Caco-2 (cell line): ENCODE measurements at regions not wholly inside any gene's neighbourhood (a gene's known extent, or its start where the extent isn't known, plus 50 kb on each side); places are given as distances from the start of the nearest gene placed in this dataset.

ENCODE experiments used
- BruUV-seq: library from RNA; stranded (reverse); fragments of 400-500 nt; replicated peaks from 2 replicates; lab custom pipeline; 2021; lab: Mats Ljungman, UMichigan
- CTCF ChIA-PET: fragments of 300-600 bp; sonication (Branson Sonifier 250); formaldehyde crosslinking; loops from one replicate; lab custom pipeline; 2022; ENCODE audit warnings: antibody characterized with exemption; lab: Charles Lee
- POLR2A ChIA-PET: fragments of 300-600 bp; sonication (Branson Sonifier 250); formaldehyde crosslinking; loops from one replicate; lab custom pipeline; 2022; ENCODE audit warnings: antibody characterized with exemption; lab: Charles Lee
- DNase-seq, 2 experiments: peaks; one replicate each; pipeline versions ENCODE4 v3.0.0 to v3.0.0-alpha.2; 2020 to 2022
- H3K27me3 ChIP-seq: replicated peaks from 2 replicates; pipeline ENCODE4 v1.6.0; 2011; ENCODE audit warnings: low read length; ENCODE audit not compliant: control insufficient read depth, insufficient read depth
- H3K36me3 ChIP-seq: 2 replicates; pipeline ENCODE4 v1.5.1; 2011; ENCODE audit warnings: low read length; ENCODE audit not compliant: control insufficient read depth, insufficient read depth
- H3K4me1 ChIP-seq: fragments of 250-450 bp; sonication (Bioruptor Pico); 2 replicates; pipeline ENCODE4 v1.5.1; 2020; ENCODE audit warnings: mild to moderate bottlenecking
- H3K4me3 ChIP-seq: 2 replicates; pipeline ENCODE4 v1.5.1; 2011; ENCODE audit warnings: low read depth, mild to moderate bottlenecking, control low read depth, low read length
- H3K9me3 ChIP-seq: fragments of 250-450 bp; sonication (Bioruptor Pico); 2 replicates; pipeline ENCODE4 v1.5.1; 2020; ENCODE audit warnings: mild to moderate bottlenecking, moderate library complexity
- H3K27ac Mint-ChIP-seq: one replicate; pipeline ENCODE4 v1.8.0; 2022; ENCODE audit warnings: mixed read lengths; ENCODE audit not compliant: unreplicated experiment
- H3K27me3 Mint-ChIP-seq: one replicate; pipeline ENCODE4 v1.8.0; 2022; ENCODE audit warnings: mixed read lengths; ENCODE audit not compliant: insufficient read depth, unreplicated experiment
- H3K36me3 Mint-ChIP-seq: one replicate; pipeline ENCODE4 v1.8.0; 2022; ENCODE audit warnings: mild to moderate bottlenecking, mixed read lengths; ENCODE audit not compliant: insufficient read depth, unreplicated experiment
- H3K4me1 Mint-ChIP-seq: one replicate; pipeline ENCODE4 v1.8.0; 2022; ENCODE audit warnings: low read depth, mixed read lengths; ENCODE audit not compliant: unreplicated experiment
- H3K4me3 Mint-ChIP-seq: one replicate; pipeline ENCODE4 v1.8.0; 2022; ENCODE audit warnings: mild to moderate bottlenecking, moderate library complexity, mixed read lengths; ENCODE audit not compliant: unreplicated experiment
- H3K9me3 Mint-ChIP-seq: one replicate; pipeline ENCODE4 v1.8.0; 2022; ENCODE audit warnings: mixed read lengths; ENCODE audit not compliant: unreplicated experiment
- intact Hi-C: fragments of 100-400 bp; cut with micrococcal nuclease; formaldehyde crosslinking; loops from one replicate; pipeline ENCODE4 v1.10.0; 2022; ENCODE audit not compliant: unreplicated experiment
- TF ChIP-seq, protein P1 (sequence below), 2 experiments: fragments of 200-600 bp in 1 of 2; IDR thresholded peaks; 1 replicate in 1 of 2; 2 replicates in 1 of 2; pipeline versions ENCODE4 v1.5.1 to v1.8.0; 2011 to 2022; ENCODE audit warnings: antibody characterized with exemption in 1 of 2, control low read depth in 1 of 2, inconsistent platforms in 1 of 2, low read depth in 1 of 2, low read length in 1 of 2, mild to moderate bottlenecking in 1 of 2, moderate library complexity in 1 of 2; ENCODE audit not compliant: insufficient read depth in 1 of 2, severe bottlenecking in 1 of 2, unreplicated experiment in 1 of 2

DNA sequence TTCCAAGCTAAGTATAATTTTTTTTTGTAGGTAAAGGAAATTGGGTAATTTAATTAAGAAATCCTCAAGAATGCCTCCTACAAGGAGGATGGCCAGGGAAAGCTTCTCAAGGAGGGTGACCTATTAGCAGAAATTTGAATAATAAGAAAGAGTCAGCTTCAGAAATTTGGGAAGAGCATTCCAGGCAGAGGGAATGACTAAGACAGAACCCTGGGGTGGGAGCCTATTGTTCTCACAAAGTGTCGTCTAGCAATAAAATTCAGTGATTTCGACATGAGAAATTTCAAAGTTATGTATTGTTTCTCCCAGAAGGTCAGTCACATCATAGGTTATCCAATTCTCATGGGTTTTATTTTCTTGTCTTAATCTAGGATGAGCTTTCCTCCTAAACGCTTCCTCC, 1168.4 kb downstream of the AACS start:
- Mint-ChIP-seq H3K36me3 (no peaks in the 10 kb centered on the region), H3K27ac (no peak overlapping the region), H3K9me3 (peaks cover 12% of the 10 kb centered on the region), H3K4me3 (no peak overlapping the region), H3K27me3 (no peaks in the 10 kb centered on the region), H3K4me1 (no peaks in the 10 kb centered on the region)
- Histone ChIP-seq H3K4me1 (no peaks in the 10 kb centered on the region), H3K9me3 (no peaks in the 10 kb centered on the region), H3K27me3 (no peaks in the 10 kb centered on the region), H3K4me3 (no peak overlapping the region), H3K36me3 (no peaks in the 10 kb centered on the region)
- POLR2A ChIA-PET, result no interaction called here
- TF ChIP-seq, protein P1, sequence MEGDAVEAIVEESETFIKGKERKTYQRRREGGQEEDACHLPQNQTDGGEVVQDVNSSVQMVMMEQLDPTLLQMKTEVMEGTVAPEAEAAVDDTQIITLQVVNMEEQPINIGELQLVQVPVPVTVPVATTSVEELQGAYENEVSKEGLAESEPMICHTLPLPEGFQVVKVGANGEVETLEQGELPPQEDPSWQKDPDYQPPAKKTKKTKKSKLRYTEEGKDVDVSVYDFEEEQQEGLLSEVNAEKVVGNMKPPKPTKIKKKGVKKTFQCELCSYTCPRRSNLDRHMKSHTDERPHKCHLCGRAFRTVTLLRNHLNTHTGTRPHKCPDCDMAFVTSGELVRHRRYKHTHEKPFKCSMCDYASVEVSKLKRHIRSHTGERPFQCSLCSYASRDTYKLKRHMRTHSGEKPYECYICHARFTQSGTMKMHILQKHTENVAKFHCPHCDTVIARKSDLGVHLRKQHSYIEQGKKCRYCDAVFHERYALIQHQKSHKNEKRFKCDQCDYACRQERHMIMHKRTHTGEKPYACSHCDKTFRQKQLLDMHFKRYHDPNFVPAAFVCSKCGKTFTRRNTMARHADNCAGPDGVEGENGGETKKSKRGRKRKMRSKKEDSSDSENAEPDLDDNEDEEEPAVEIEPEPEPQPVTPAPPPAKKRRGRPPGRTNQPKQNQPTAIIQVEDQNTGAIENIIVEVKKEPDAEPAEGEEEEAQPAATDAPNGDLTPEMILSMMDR (IDR thresholded peaks at IDR 0.05; ENCODE audit: insufficient read depth in 1 of 2, low read depth in 1 of 2, low read length in 1 of 2, severe bottlenecking in 1 of 2, unreplicated experiment in 1 of 2), result no peak
- intact Hi-C loops, result no loop called here
- CTCF ChIA-PET, result no interaction called here
- no TSS peak for BruUV-seq
- no peak for DNase-seq

DNA sequence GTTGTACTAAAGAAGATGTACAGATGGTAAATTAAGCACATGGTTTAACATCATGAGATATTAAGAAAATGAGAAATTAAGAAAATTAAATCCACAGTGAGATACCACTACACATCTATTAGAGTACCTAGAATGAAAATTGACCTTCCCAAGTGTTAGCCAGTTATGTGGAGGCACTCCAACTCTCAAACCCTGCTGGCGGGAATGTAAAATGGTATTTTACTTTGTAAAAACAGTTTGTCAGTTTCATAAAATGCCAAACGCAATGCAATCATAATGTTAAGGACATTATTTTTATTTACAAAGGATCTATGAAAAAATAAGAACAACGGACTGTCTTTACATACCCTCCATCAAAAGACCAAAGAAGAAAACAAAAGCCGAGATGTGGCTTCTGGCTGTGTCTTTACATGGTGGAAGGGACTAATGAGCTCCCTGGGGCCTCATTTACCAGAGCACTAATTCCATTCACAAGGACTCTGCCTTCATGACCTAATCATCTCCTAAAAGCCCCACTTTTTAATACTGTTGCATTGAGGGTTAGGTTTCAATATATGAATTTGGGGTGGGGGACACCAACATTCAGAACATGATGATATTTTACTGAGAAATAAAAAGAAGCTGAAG, 1178.7 kb downstream of the AACS start:
- intact Hi-C loops, result no loop called here
- Histone ChIP-seq H3K4me1 (no peaks in the 10 kb centered on the region), H3K4me3 (no peak overlapping the region), H3K9me3 (no peaks in the 10 kb centered on the region; the same call in 1 of the 2 replicates), H3K36me3 (no peaks in the 10 kb centered on the region), H3K27me3 (no peaks in the 10 kb centered on the region)
- BruUV-seq, result no TSS peak
- ChIA-PET CTCF (no interaction called here), POLR2A (no interaction called here)
- DNase-seq, result no peak
- H3K4me3 Mint-ChIP-seq, result no peak overlapping the region
- peaks cover 22% of the 10 kb centered on the region for H3K9me3 Mint-ChIP-seq
- H3K36me3 Mint-ChIP-seq, result no peaks in the 10 kb centered on the region
- no peak overlapping the region for H3K27ac Mint-ChIP-seq
- no peaks in the 10 kb centered on the region for H3K4me1 Mint-ChIP-seq
- TF ChIP-seq, protein P1 (IDR thresholded peaks at IDR 0.05; ENCODE audit: insufficient read depth in 1 of 2, low read depth in 1 of 2, low read length in 1 of 2, severe bottlenecking in 1 of 2, unreplicated experiment in 1 of 2), result no peak
- no peaks in the 10 kb centered on the region for H3K27me3 Mint-ChIP-seq

DNA sequence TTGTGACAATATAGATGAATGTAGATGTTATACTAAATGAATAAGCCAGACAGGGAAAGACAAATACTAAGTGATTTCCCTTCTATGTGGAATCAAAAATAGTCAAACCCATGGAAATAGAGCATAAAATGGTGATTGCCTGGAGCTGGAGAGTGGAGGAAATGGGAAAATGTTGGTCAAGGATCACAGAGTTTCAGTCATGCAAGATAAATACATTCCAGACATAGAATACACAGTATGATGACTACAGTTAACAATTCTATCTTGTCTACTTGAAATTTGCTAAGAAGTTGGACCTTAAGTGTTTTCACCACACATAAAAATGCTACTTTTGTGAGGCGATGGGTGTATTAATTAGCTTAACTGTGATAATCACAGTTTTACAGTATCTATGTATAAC, 1182.7 kb downstream of the AACS start:
- Mint-ChIP-seq H3K9me3 (peaks cover 38% of the 10 kb centered on the region), H3K4me3 (no peak overlapping the region), H3K4me1 (no peaks in the 10 kb centered on the region), H3K36me3 (no peaks in the 10 kb centered on the region), H3K27me3 (no peaks in the 10 kb centered on the region), H3K27ac (no peak overlapping the region)
- H3K27me3 ChIP-seq, result no peaks in the 10 kb centered on the region
- H3K9me3 ChIP-seq, result no peaks in the 10 kb centered on the region; the same call in 1 of the 2 replicates
- ChIA-PET CTCF (no interaction called here), POLR2A (no interaction called here)
- H3K4me1 ChIP-seq, result no peaks in the 10 kb centered on the region
- DNase-seq, result no peak
- no peaks in the 10 kb centered on the region for H3K36me3 ChIP-seq
- intact Hi-C loops, result no loop called here
- no peak overlapping the region for H3K4me3 ChIP-seq
- TF ChIP-seq, protein P1 (IDR thresholded peaks at IDR 0.05; ENCODE audit: insufficient read depth in 1 of 2, low read depth in 1 of 2, low read length in 1 of 2, severe bottlenecking in 1 of 2, unreplicated experiment in 1 of 2), result no peak
- no TSS peak for BruUV-seq
